Fibroblast of the aortic adventitia (primary cell): ENCODE measurements at regions not wholly inside any gene's neighbourhood (a gene's known extent, or its start where the extent isn't known, plus 50 kb on each side); places are given as distances from the start of the nearest gene placed in this dataset.

Experiments used
- DNase-seq: peaks from one replicate; pipeline ENCODE4 v3.0.0-alpha.2; 2010; ENCODE audit warnings: low read depth
- H3K4me3 ChIP-seq: 2 replicates; pipeline ENCODE4 v1.5.1; 2011; ENCODE audit warnings: low read depth, mild to moderate bottlenecking, control low read depth, low read length, moderate library complexity
- CTCF ChIP-seq: IDR thresholded peaks from 2 replicates; pipeline ENCODE4 v1.5.1; 2011; ENCODE audit warnings: mild to moderate bottlenecking, low read length, control low read depth, inconsistent platforms; ENCODE audit not compliant: insufficient read depth

- H3K4me3 ChIP-seq = no peak overlapping the region
- DNase-seq = no peak
- TF ChIP-seq CTCF = no peak
Observed at GRCh38 chr13:62088165-62088564, 672.5 kb upstream of the PCDH20 start.

GRCh38 chr13:62087124-62087523 lies 671.5 kb upstream of the PCDH20 start:
- H3K4me3 ChIP-seq = no peak overlapping the region
- no peak for DNase-seq
- TF ChIP-seq CTCF = no peak

GRCh38 chr13:62085337-62086229 lies 669.9 kb upstream of the PCDH20 start:
- no peak for DNase-seq
- no peak for TF ChIP-seq CTCF
- H3K4me3 ChIP-seq = no peak overlapping the region

- DNase-seq = no peak
- H3K4me3 ChIP-seq = no peak overlapping the region
- no peak for TF ChIP-seq CTCF
Observed at GRCh38 chr13:62084728-62085127, 669.1 kb upstream of the PCDH20 start.

- DNase-seq = no peak
- TF ChIP-seq CTCF = no peak
- H3K4me3 ChIP-seq = no peak overlapping the region
Observed at GRCh38 chr13:62067821-62068220, 652.2 kb upstream of the PCDH20 start.

GRCh38 chr13:62065016-62065415 lies 649.4 kb upstream of the PCDH20 start:
- no peak for TF ChIP-seq CTCF
- no peak for DNase-seq
- no peak overlapping the region for H3K4me3 ChIP-seq
